H1 (cell line): ENCODE measurements at regions not wholly inside any gene's neighbourhood (a gene's known extent, or its start where the extent isn't known, plus 50 kb on each side); places are given as distances from the start of the nearest gene placed in this dataset.

Experiments used
- CTCF ChIA-PET: fragments of 300-600 bp; sonication (Branson Sonifier 250); formaldehyde crosslinking; loops from one replicate; lab custom pipeline; 2021; ENCODE audit not compliant: partially characterized antibody; lab: Charles Lee
- POLR2A ChIA-PET: fragments of 300-600 bp; sonication (Branson Sonifier 250); formaldehyde crosslinking; loops from one replicate; lab custom pipeline; 2021; ENCODE audit warnings: inconsistent platforms; ENCODE audit not compliant: partially characterized antibody; lab: Charles Lee
- DNase-seq, 2 experiments: peaks; one replicate each; pipeline versions ENCODE4 v3.0.0 to v3.0.0-alpha.2; 2010 to 2022; ENCODE audit warnings: low spot score in 2 of 2, low read depth in 1 of 2, mixed read lengths in 1 of 2
- FAIRE-seq: peaks from 2 replicates; lab custom pipeline; 2011; peaks lifted over from hg19 to GRCh38; lab: Jason Lieb, UNC
- H2AFZ ChIP-seq: 2 replicates; pipeline ENCODE4 v1.8.1; 2012; ENCODE audit warnings: low read length, inconsistent platforms
- H2AK5ac ChIP-seq: 2 replicates; pipeline ENCODE4 v1.6.1; 2013; ENCODE audit warnings: low read depth, low read length
- H2BK120ac ChIP-seq: replicated peaks from 2 replicates; pipeline ENCODE3; 2013; ENCODE audit warnings: low read depth, low read length, inconsistent platforms
- H2BK12ac ChIP-seq: 2 replicates; pipeline ENCODE4 v1.6.1; 2013; ENCODE audit warnings: low read depth, low read length
- H2BK15ac ChIP-seq: 2 replicates; pipeline ENCODE4 v1.6.1; 2013; ENCODE audit warnings: low read length
- H2BK20ac ChIP-seq: 2 replicates; pipeline ENCODE4 v1.6.1; 2013; ENCODE audit warnings: low read length
- H2BK5ac ChIP-seq: 2 replicates; pipeline ENCODE4 v1.6.1; 2013; ENCODE audit warnings: low read depth, low read length
- H3K14ac ChIP-seq: 2 replicates; pipeline ENCODE4 v1.6.1; 2013; ENCODE audit warnings: inconsistent platforms; ENCODE audit not compliant: insufficient read length
- H3K18ac ChIP-seq: 2 replicates; pipeline ENCODE4 v1.6.1; 2013; ENCODE audit warnings: low read length; ENCODE audit errors: extremely low read depth
- H3K23ac ChIP-seq: 2 replicates; pipeline ENCODE4 v1.6.1; 2013; ENCODE audit warnings: inconsistent platforms; ENCODE audit not compliant: insufficient read length
- H3K23me2 ChIP-seq: 2 replicates; pipeline ENCODE4 v1.6.1; 2013; ENCODE audit warnings: low read depth, low read length
- H3K27ac ChIP-seq: 2 replicates; pipeline ENCODE4 v1.6.1; 2011; ENCODE audit warnings: low read depth, low read length, inconsistent platforms
- H3K27me3 ChIP-seq, 4 experiments: replicated peaks in 1 of 4; 1 replicate in 1 of 4; 2 replicates in 3 of 4; pipeline versions ENCODE4 v1.6.1 to v1.8.1; 2011 to 2013; ENCODE audit warnings: low read length in 3 of 4, mild to moderate bottlenecking in 3 of 4, inconsistent platforms in 2 of 4, mixed read lengths in 2 of 4, moderate library complexity in 1 of 4; ENCODE audit not compliant: control insufficient read depth in 3 of 4, insufficient read depth in 3 of 4; ENCODE audit errors: extremely low read depth in 1 of 4
- H3K36me3 ChIP-seq, 4 experiments: 2 replicates each; pipeline versions ENCODE4 v1.6.1 to v1.8.1; 2011 to 2013; ENCODE audit warnings: mild to moderate bottlenecking in 4 of 4, low read length in 3 of 4, moderate library complexity in 2 of 4, control low read depth in 1 of 4, inconsistent platforms in 1 of 4; ENCODE audit not compliant: insufficient read depth in 4 of 4, control insufficient read depth in 2 of 4
- H3K4ac ChIP-seq: replicated peaks from 2 replicates; pipeline ENCODE3; 2013; ENCODE audit warnings: low read length, low read depth, mixed read lengths, inconsistent platforms; ENCODE audit not compliant: insufficient read length
- H3K4me1 ChIP-seq, 4 experiments: replicated peaks in 1 of 4; 1 replicate in 1 of 4; 2 replicates in 3 of 4; pipeline versions ENCODE4 v1.6.1 to v1.8.1; 2011 to 2013; ENCODE audit warnings: low read length in 3 of 4, inconsistent platforms in 2 of 4, mixed read lengths in 1 of 4; ENCODE audit not compliant: insufficient read depth in 4 of 4, control insufficient read depth in 3 of 4
- H3K4me2 ChIP-seq, 2 experiments: 2 replicates each; pipeline versions ENCODE4 v1.6.1 to v1.8.1; 2011 to 2013; ENCODE audit warnings: low read depth in 2 of 2, low read length in 2 of 2, control low read depth in 1 of 2, inconsistent platforms in 1 of 2, mild to moderate bottlenecking in 1 of 2; ENCODE audit not compliant: insufficient read depth in 1 of 2
- H3K4me3 ChIP-seq, 4 experiments: fragments of 200-600, 300-600 bp in 1 of 4; sonication (generic), shearing (Covaris generic), sonication (Bioruptor Twin) in 1 of 4; 2 replicates each; pipeline versions ENCODE4 v1.5.1 to v1.8.1; 2011 to 2016; ENCODE audit warnings: low read length in 4 of 4, low read depth in 3 of 4, control low read depth in 2 of 4, inconsistent platforms in 2 of 4, mild to moderate bottlenecking in 2 of 4, mixed read lengths in 1 of 4, moderate library complexity in 1 of 4; ENCODE audit not compliant: insufficient read depth in 2 of 4; ENCODE audit errors: extremely low read depth in 1 of 4
- H3K56ac ChIP-seq: replicated peaks from 2 replicates; pipeline ENCODE3; 2013; ENCODE audit warnings: low read depth, mild to moderate bottlenecking, mixed read lengths, low read length, inconsistent platforms; ENCODE audit not compliant: insufficient read length
- H3K79me1 ChIP-seq: 2 replicates; pipeline ENCODE4 v1.6.1; 2013; ENCODE audit warnings: low read depth, low read length, control low read depth
- H3K79me2 ChIP-seq, 2 experiments: 2 replicates each; pipeline versions ENCODE4 v1.6.1 to v1.8.1; 2012 to 2013; ENCODE audit warnings: low read length in 2 of 2, mild to moderate bottlenecking in 2 of 2, inconsistent platforms in 1 of 2; ENCODE audit not compliant: insufficient read depth in 2 of 2, control insufficient read depth in 1 of 2
- H3K9ac ChIP-seq, 4 experiments: replicated peaks in 1 of 4; 1 replicate in 1 of 4; 2 replicates in 3 of 4; pipeline versions ENCODE4 v1.6.1 to v1.8.1; 2011 to 2013; ENCODE audit warnings: low read depth in 3 of 4, low read length in 3 of 4, control low read depth in 2 of 4, mild to moderate bottlenecking in 2 of 4, moderate library complexity in 2 of 4, inconsistent platforms in 1 of 4; ENCODE audit errors: extremely low read depth in 1 of 4
- H3K9me3 ChIP-seq, 2 experiments: 2 replicates each; pipeline versions ENCODE4 v1.6.1 to v1.8.1; 2012 to 2013; ENCODE audit warnings: mild to moderate bottlenecking in 2 of 2, moderate library complexity in 2 of 2, control low read depth in 1 of 2, inconsistent platforms in 1 of 2, low read depth in 1 of 2, low read length in 1 of 2, mixed read lengths in 1 of 2; ENCODE audit not compliant: insufficient read depth in 2 of 2
- H4K20me1 ChIP-seq, 2 experiments: replicated peaks in 1 of 2; 2 replicates each; pipeline versions ENCODE3 to v1.8.1; 2011 to 2013; ENCODE audit warnings: inconsistent platforms in 2 of 2, low read length in 2 of 2, mild to moderate bottlenecking in 1 of 2; ENCODE audit not compliant: insufficient read depth in 2 of 2, control insufficient read depth in 1 of 2
- H4K5ac ChIP-seq: 2 replicates; pipeline ENCODE4 v1.6.1; 2013; ENCODE audit warnings: low read length, low read depth, mixed read lengths, inconsistent platforms; ENCODE audit not compliant: insufficient read length
- H4K8ac ChIP-seq: 2 replicates; pipeline ENCODE4 v1.8.0; 2013; ENCODE audit warnings: mild to moderate bottlenecking, moderate library complexity, low read length, inconsistent platforms; ENCODE audit not compliant: insufficient read depth; ENCODE audit errors: extremely low read depth
- H4K91ac ChIP-seq: replicated peaks from 2 replicates; pipeline ENCODE3; 2013; ENCODE audit warnings: low read length, mixed read lengths, inconsistent platforms; ENCODE audit not compliant: insufficient read length
- BCL11A ChIP-seq, 2 experiments: IDR thresholded peaks; one replicate each; pipeline ENCODE4 v1.6.1; 2011; ENCODE audit warnings: low read depth in 2 of 2, low read length in 2 of 2, mild to moderate bottlenecking in 2 of 2
- CBX5 ChIP-seq: fragments of 300-800, 300-1000 bp; sonication (generic); IDR thresholded peaks from 2 replicates; pipeline ENCODE4 v1.7.1; 2016; ENCODE audit warnings: antibody characterized with exemption, low read length, low read depth
- CREB1 ChIP-seq: IDR thresholded peaks from 2 replicates; pipeline ENCODE4 v1.6.1; 2012; ENCODE audit warnings: inconsistent platforms
- HDAC6 ChIP-seq: IDR thresholded peaks from one replicate; pipeline ENCODE4 v1.7.1; 2012; ENCODE audit warnings: low read depth, mild to moderate bottlenecking, inconsistent platforms, low read length, moderate library complexity
- KDM5A ChIP-seq: fragments of 200-600 bp; IDR thresholded peaks from 2 replicates; pipeline ENCODE4 v1.7.1; 2012; ENCODE audit warnings: mild to moderate bottlenecking, low read length, inconsistent platforms, mixed read lengths
- NANOG ChIP-seq: IDR thresholded peaks from 2 replicates; pipeline ENCODE4 v1.6.1; 2011; ENCODE audit warnings: low read length, low read depth, mild to moderate bottlenecking, inconsistent platforms; ENCODE audit not compliant: insufficient read depth, poor library complexity, severe bottlenecking
- NRF1 ChIP-seq: IDR thresholded peaks from 2 replicates; pipeline ENCODE4 v1.6.1; 2011; ENCODE audit warnings: mild to moderate bottlenecking, low read depth, low read length, improper control_type of control experiment
- PHF8 ChIP-seq: fragments of 200-600 bp; sonication (generic); conservative IDR thresholded peaks from 2 replicates; pipeline ENCODE4 v1.7.1; 2012; ENCODE audit warnings: low read depth, mild to moderate bottlenecking, inconsistent platforms, low read length, moderate library complexity
- POU5F1 ChIP-seq: IDR thresholded peaks from 2 replicates; pipeline ENCODE4 v1.6.1; 2011; ENCODE audit warnings: low read depth, mild to moderate bottlenecking, low read length, moderate library complexity
- SIN3A ChIP-seq, 2 experiments: IDR thresholded peaks in 1 of 2; conservative IDR thresholded peaks in 1 of 2; 2 replicates each; pipeline ENCODE4 v1.6.1; 2011 to 2012; ENCODE audit warnings: low read length in 2 of 2, improper control_type of control experiment in 1 of 2, low read depth in 1 of 2, mild to moderate bottlenecking in 1 of 2
- SP2 ChIP-seq: IDR thresholded peaks from 2 replicates; pipeline ENCODE4 v1.6.1; 2012; ENCODE audit warnings: mild to moderate bottlenecking, low read length, inconsistent platforms
- WGBS, 2 experiments: shearing (Covaris generic) in 1 of 2; methylation state at CpG; one replicate each; pipeline versions ENCODE4 v1.1.6 to v1.1.7; 2013 to 2015; ENCODE audit warnings: low lambda C conversion rate in 2 of 2, mixed read lengths in 2 of 2, inconsistent platforms in 1 of 2, low coverage in 1 of 2, missing lambda C conversion rate in 1 of 2; ENCODE audit not compliant: insufficient replicate concordance in 2 of 2, insufficient coverage in 1 of 2, insufficient read length in 1 of 2; ENCODE audit errors: extremely low coverage in 1 of 2, missing lambda C conversion rate in 1 of 2; 5-methylcytosine and 5-hydroxymethylcytosine counted together
- TF ChIP-seq, protein P1 (sequence below), 3 experiments: IDR thresholded peaks; 1 replicate in 2 of 3; 2 replicates in 1 of 3; pipeline versions ENCODE4 v1.5.1 to v1.6.1; 2011; ENCODE audit warnings: low read length in 3 of 3, mild to moderate bottlenecking in 3 of 3, inconsistent platforms in 2 of 3, low read depth in 1 of 3, moderate library complexity in 1 of 3; ENCODE audit not compliant: insufficient read depth in 1 of 3; ENCODE audit errors: control extremely low read depth in 1 of 3

DNA sequence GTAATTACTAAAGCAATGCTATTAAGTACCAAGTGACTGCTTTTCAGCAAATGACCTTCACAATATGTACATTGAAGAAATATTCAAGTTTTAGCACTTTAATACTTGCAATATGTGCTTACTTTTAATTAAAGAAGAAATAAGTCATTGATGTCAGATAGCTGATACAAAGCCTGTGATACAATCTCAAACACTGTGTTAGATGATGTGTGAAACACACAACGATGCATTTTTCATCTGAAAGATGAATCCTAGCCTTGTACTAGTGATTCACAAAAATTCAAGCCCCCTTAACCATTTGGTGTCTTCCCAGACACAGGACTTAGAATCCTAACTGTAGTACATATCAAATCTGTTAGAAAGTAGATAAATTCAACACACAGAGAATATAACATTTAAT is 724.1 kb upstream of the ADAMTS5 start:
- no peak overlapping the region for H2BK120ac ChIP-seq
- H3K18ac ChIP-seq, result no peak overlapping the region
- H4K20me1 ChIP-seq, result no peaks in the 10 kb centered on the region
- H3K4me1 ChIP-seq, result 0 out of 7 replicates have a peak, but pooled peaks cover 0 to 3% (median 0%) of the 10 kb centered on the region in 4 experiments
- H2BK15ac ChIP-seq, result no peak overlapping the region
- 96% methylated on average over 1 of the region's 1 CpG; no CpG with 5 or more reads in 1 of the 2 experiments for WGBS, 2 experiments
- H3K23ac ChIP-seq, result no peak overlapping the region
- FAIRE-seq, result no peak
- no peak overlapping the region; the same call in 1 of the 2 replicates for H2BK20ac ChIP-seq
- H3K27ac ChIP-seq, result no peak overlapping the region
- H3K79me1 ChIP-seq, result no peaks in the 10 kb centered on the region
- no peak overlapping the region for H3K9ac ChIP-seq
- no peak overlapping the region for H4K5ac ChIP-seq
- no peak overlapping the region for H2BK5ac ChIP-seq
- H4K8ac ChIP-seq, result no peak overlapping the region
- H2BK12ac ChIP-seq, result no peak overlapping the region
- peaks cover 3 to 4% of the 10 kb centered on the region in 2 experiments; a peak in 2 of 4 replicates for H3K9me3 ChIP-seq
- no peak overlapping the region for H3K4me3 ChIP-seq
- no peak overlapping the region for H2AFZ ChIP-seq
- POLR2A ChIA-PET, result no interaction called here
- H3K79me2 ChIP-seq, result no peaks in the 10 kb centered on the region
- H3K36me3 ChIP-seq, result no peaks in the 10 kb centered on the region; a peak in 2 of 8 replicates
- H3K14ac ChIP-seq, result no peak overlapping the region
- H3K56ac ChIP-seq, result no peak overlapping the region
- H3K27me3 ChIP-seq, result no peaks in the 10 kb centered on the region
- no peak overlapping the region for H3K4ac ChIP-seq
- no peak overlapping the region for H2AK5ac ChIP-seq
- H4K91ac ChIP-seq, result no peak overlapping the region
- DNase-seq, result no peak
- no peaks in the 10 kb centered on the region for H3K23me2 ChIP-seq
- CTCF ChIA-PET, result no interaction called here
- H3K4me2 ChIP-seq, result no peak overlapping the region
- TF ChIP-seq HDAC6, result no peak
- TF ChIP-seq BCL11A (IDR thresholded peaks at IDR 0.05; ENCODE audit: low read depth in 2 of 2, low read length in 2 of 2), result no peak
- no peak for TF ChIP-seq KDM5A
- TF ChIP-seq, protein P1, sequence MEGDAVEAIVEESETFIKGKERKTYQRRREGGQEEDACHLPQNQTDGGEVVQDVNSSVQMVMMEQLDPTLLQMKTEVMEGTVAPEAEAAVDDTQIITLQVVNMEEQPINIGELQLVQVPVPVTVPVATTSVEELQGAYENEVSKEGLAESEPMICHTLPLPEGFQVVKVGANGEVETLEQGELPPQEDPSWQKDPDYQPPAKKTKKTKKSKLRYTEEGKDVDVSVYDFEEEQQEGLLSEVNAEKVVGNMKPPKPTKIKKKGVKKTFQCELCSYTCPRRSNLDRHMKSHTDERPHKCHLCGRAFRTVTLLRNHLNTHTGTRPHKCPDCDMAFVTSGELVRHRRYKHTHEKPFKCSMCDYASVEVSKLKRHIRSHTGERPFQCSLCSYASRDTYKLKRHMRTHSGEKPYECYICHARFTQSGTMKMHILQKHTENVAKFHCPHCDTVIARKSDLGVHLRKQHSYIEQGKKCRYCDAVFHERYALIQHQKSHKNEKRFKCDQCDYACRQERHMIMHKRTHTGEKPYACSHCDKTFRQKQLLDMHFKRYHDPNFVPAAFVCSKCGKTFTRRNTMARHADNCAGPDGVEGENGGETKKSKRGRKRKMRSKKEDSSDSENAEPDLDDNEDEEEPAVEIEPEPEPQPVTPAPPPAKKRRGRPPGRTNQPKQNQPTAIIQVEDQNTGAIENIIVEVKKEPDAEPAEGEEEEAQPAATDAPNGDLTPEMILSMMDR (IDR thresholded peaks at IDR 0.05; ENCODE audit: control extremely low read depth in 1 of 3, insufficient read depth in 1 of 3, low read depth in 1 of 3, low read length in 3 of 3), result no peak
- TF ChIP-seq NANOG, result no peak
- no peak for TF ChIP-seq PHF8
- no peak for TF ChIP-seq NRF1
- no peak for TF ChIP-seq CBX5
- TF ChIP-seq CREB1, result no peak
- TF ChIP-seq SIN3A (conservative IDR thresholded peaks at IDR 0.05 in 1 of 2, IDR thresholded peaks at IDR 0.05 in 1 of 2; ENCODE audit: low read depth in 1 of 2, low read length in 2 of 2), result no peak
- TF ChIP-seq SP2, result no peak
- no peak for TF ChIP-seq POU5F1
